H9 (cell line): ENCODE measurements at regions not wholly inside any gene's neighbourhood (a gene's known extent, or its start where the extent isn't known, plus 50 kb on each side); places are given as distances from the start of the nearest gene placed in this dataset.

Experiments used
- DNase-seq: peaks from one replicate; pipeline ENCODE4 v3.0.0-alpha.2; 2017
- H2AFZ ChIP-seq: one replicate; pipeline ENCODE4 v1.6.1; 2013; ENCODE audit warnings: mild to moderate bottlenecking, low read length, control low read depth, moderate library complexity
- H2AK5ac ChIP-seq: 2 replicates; pipeline ENCODE4 v1.6.1; 2013; ENCODE audit warnings: low read length, control low read depth, mixed read lengths; ENCODE audit not compliant: insufficient read length
- H2BK120ac ChIP-seq: one replicate; pipeline ENCODE4 v1.6.1; 2013; ENCODE audit warnings: low read depth, mild to moderate bottlenecking, low read length, control low read depth, inconsistent platforms; ENCODE audit not compliant: poor library complexity, severe bottlenecking
- H2BK12ac ChIP-seq: 2 replicates; pipeline ENCODE4 v1.6.1; 2013; ENCODE audit warnings: low read length, control low read depth, mixed read lengths, low read depth; ENCODE audit not compliant: insufficient read length
- H2BK15ac ChIP-seq: 2 replicates; pipeline ENCODE4 v1.6.1; 2013; ENCODE audit warnings: low read depth, low read length, control low read depth
- H2BK20ac ChIP-seq: one replicate; pipeline ENCODE4 v1.6.1; 2013; ENCODE audit warnings: low read depth, mild to moderate bottlenecking, low read length, control low read depth, inconsistent platforms; ENCODE audit not compliant: poor library complexity, severe bottlenecking
- H2BK5ac ChIP-seq: 2 replicates; pipeline ENCODE4 v1.6.1; 2013; ENCODE audit warnings: low read length, control low read depth, mixed read lengths; ENCODE audit not compliant: insufficient read length
- H3K14ac ChIP-seq: 2 replicates; pipeline ENCODE4 v1.6.1; 2013; ENCODE audit warnings: low read length, control low read depth; ENCODE audit not compliant: insufficient read depth
- H3K18ac ChIP-seq: 2 replicates; pipeline ENCODE4 v1.6.1; 2013; ENCODE audit warnings: low read depth, mild to moderate bottlenecking, mixed read lengths, low read length, control low read depth; ENCODE audit not compliant: insufficient read length
- H3K23ac ChIP-seq: 2 replicates; pipeline ENCODE4 v1.6.1; 2013; ENCODE audit warnings: low read length, control low read depth, mixed read lengths, low read depth; ENCODE audit not compliant: insufficient read length
- H3K23me2 ChIP-seq: 2 replicates; pipeline ENCODE4 v1.6.1; 2013; ENCODE audit warnings: low read depth, mild to moderate bottlenecking, mixed read lengths, low read length, control low read depth; ENCODE audit not compliant: insufficient read length, poor library complexity, severe bottlenecking
- H3K27ac ChIP-seq: 2 replicates; pipeline ENCODE4 v1.5.1; 2013; ENCODE audit warnings: low read length, control low read depth, mixed read lengths, low read depth; ENCODE audit not compliant: insufficient read length
- H3K27me3 ChIP-seq: 2 replicates; pipeline ENCODE4 v1.6.1; 2013; ENCODE audit warnings: low read length, control low read depth, inconsistent platforms; ENCODE audit not compliant: insufficient read depth
- H3K4ac ChIP-seq: 2 replicates; pipeline ENCODE4 v1.6.1; 2013; ENCODE audit warnings: low read depth, mild to moderate bottlenecking, control low read depth, inconsistent platforms, low read length, moderate library complexity
- H3K4me1 ChIP-seq: 2 replicates; pipeline ENCODE4 v1.6.1; 2013; ENCODE audit warnings: low read length, control low read depth, inconsistent platforms; ENCODE audit not compliant: insufficient read depth
- H3K4me2 ChIP-seq: 2 replicates; pipeline ENCODE4 v1.6.1; 2013; ENCODE audit warnings: low read length, control low read depth, mixed read lengths; ENCODE audit not compliant: insufficient read length, insufficient read depth
- H3K56ac ChIP-seq: 2 replicates; pipeline ENCODE4 v1.6.1; 2013; ENCODE audit warnings: low read depth, mild to moderate bottlenecking, mixed read lengths, low read length, control low read depth; ENCODE audit not compliant: insufficient read length
- H3K79me1 ChIP-seq: 2 replicates; pipeline ENCODE4 v1.6.1; 2013; ENCODE audit warnings: low read depth, mild to moderate bottlenecking, moderate library complexity, low read length, control low read depth, inconsistent platforms; ENCODE audit not compliant: insufficient read depth, poor library complexity, severe bottlenecking
- H3K79me2 ChIP-seq: 2 replicates; pipeline ENCODE4 v1.6.1; 2013; ENCODE audit warnings: low read length, control low read depth, inconsistent platforms; ENCODE audit not compliant: insufficient read depth
- H3K9ac ChIP-seq: 2 replicates; pipeline ENCODE4 v1.6.1; 2013; ENCODE audit warnings: low read length, control low read depth, mixed read lengths; ENCODE audit not compliant: insufficient read length; ENCODE audit errors: extremely low read depth
- H3K9me3 ChIP-seq: one replicate; pipeline ENCODE4 v1.6.1; 2013; ENCODE audit warnings: low read depth, low read length, inconsistent platforms; ENCODE audit not compliant: control insufficient read depth
- H3T11ph ChIP-seq: one replicate; pipeline ENCODE4 v1.6.1; 2013; ENCODE audit warnings: mild to moderate bottlenecking, low read length, control low read depth, inconsistent platforms
- H4K20me1 ChIP-seq: one replicate; pipeline ENCODE4 v1.6.1; 2013; ENCODE audit not compliant: control insufficient read depth, insufficient read length, insufficient read depth
- H4K5ac ChIP-seq: 2 replicates; pipeline ENCODE4 v1.6.1; 2013; ENCODE audit warnings: low read depth, mild to moderate bottlenecking, mixed read lengths, low read length, control low read depth; ENCODE audit not compliant: insufficient read length
- H4K8ac ChIP-seq: replicated peaks from 2 replicates; pipeline ENCODE4 v1.6.1; 2013; ENCODE audit warnings: low read length, control low read depth, mixed read lengths, low read depth; ENCODE audit not compliant: insufficient read length
- H4K91ac ChIP-seq: 2 replicates; pipeline ENCODE4 v1.6.1; 2013; ENCODE audit warnings: low read depth, mild to moderate bottlenecking, moderate library complexity, mixed read lengths, low read length, control low read depth; ENCODE audit not compliant: insufficient read length
- H3K27ac Mint-ChIP-seq, 3 experiments: 2 replicates in 2 of 3; 3 replicates in 1 of 3; pipeline ENCODE4 v1.8.0; 2020 to 2021; ENCODE audit warnings: mixed read lengths in 3 of 3, mild to moderate bottlenecking in 1 of 3, moderate library complexity in 1 of 3
- H3K27me3 Mint-ChIP-seq: 2 replicates; pipeline ENCODE4 v1.8.0; 2021; ENCODE audit warnings: low read depth, mild to moderate bottlenecking, moderate library complexity, mixed read lengths
- H3K36me3 Mint-ChIP-seq, 3 experiments: 2 replicates in 2 of 3; 3 replicates in 1 of 3; pipeline ENCODE4 v1.8.0; 2020 to 2021; ENCODE audit warnings: low read depth in 3 of 3, mixed read lengths in 3 of 3; ENCODE audit not compliant: insufficient read depth in 1 of 3
- H3K4me1 Mint-ChIP-seq, 2 experiments: 2 replicates each; pipeline ENCODE4 v1.8.0; 2020; ENCODE audit warnings: mixed read lengths in 2 of 2
- H3K4me3 Mint-ChIP-seq, 2 experiments: 2 replicates in 1 of 2; 3 replicates in 1 of 2; pipeline ENCODE4 v1.8.0; 2020 to 2021; ENCODE audit warnings: mild to moderate bottlenecking in 2 of 2, mixed read lengths in 2 of 2, moderate library complexity in 1 of 2
- H3K9me3 Mint-ChIP-seq, 2 experiments: 2 replicates in 1 of 2; 3 replicates in 1 of 2; pipeline ENCODE4 v1.8.0; 2020; ENCODE audit warnings: mild to moderate bottlenecking in 2 of 2, mixed read lengths in 2 of 2, moderate library complexity in 1 of 2
- CTCF ChIP-seq: fragments of 200-600 bp; sonication (generic); conservative IDR thresholded peaks from 3 replicates; pipeline ENCODE4 v1.8.0; 2021; ENCODE audit warnings: antibody characterized with exemption, mild to moderate bottlenecking
- WGBS: extraction: QIAGEN DNeasy Blood & Tissue Kit; methylation state at CpG from one replicate; pipeline ENCODE4 v1.1.7; 2013; ENCODE audit warnings: missing lambda C conversion rate, low lambda C conversion rate, mixed read lengths; ENCODE audit not compliant: insufficient read length; ENCODE audit errors: extremely low coverage; 5-methylcytosine and 5-hydroxymethylcytosine counted together

DNA sequence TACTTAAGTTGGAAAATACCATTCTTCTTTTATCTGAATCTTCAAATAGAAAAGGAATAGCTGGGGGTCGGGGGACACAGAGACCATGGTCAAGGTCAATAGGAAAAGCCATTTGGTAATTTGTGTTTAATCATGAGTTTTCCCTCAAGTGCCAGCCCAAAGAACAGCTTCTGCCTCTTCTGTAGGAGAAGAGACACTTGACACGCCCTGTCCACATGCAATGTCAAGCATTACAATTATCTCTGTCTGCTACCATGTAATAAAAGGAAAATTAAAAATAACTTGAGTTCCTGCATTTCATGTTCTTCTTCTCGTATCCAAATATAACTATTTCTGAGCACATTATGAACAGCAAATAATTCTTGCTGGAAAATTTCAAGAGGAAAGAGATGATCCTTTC is 241.7 kb downstream of the IPMK start:
- Histone ChIP-seq H4K8ac (no peak overlapping the region), H3K14ac (no peak overlapping the region), H3K4me1 (no peaks in the 10 kb centered on the region), H4K20me1 (no peaks in the 10 kb centered on the region), H2BK12ac (no peak overlapping the region), H3K79me1 (no peaks in the 10 kb centered on the region), H3K4ac (no peak overlapping the region), H3K23me2 (no peaks in the 10 kb centered on the region), H2BK15ac (no peak overlapping the region), H3K79me2 (no peaks in the 10 kb centered on the region), H3K4me2 (no peak overlapping the region), H3K56ac (no peak overlapping the region), H2BK5ac (no peak overlapping the region), H2AK5ac (no peak overlapping the region), H2BK20ac (no peak overlapping the region), H3K27ac (no peak overlapping the region), H3K18ac (no peak overlapping the region), H3K23ac (no peak overlapping the region), H4K5ac (no peak overlapping the region), H2BK120ac (no peak overlapping the region), H2AFZ (no peak overlapping the region), H4K91ac (no peak overlapping the region), H3K9me3 (peaks cover 19% of the 10 kb centered on the region), H3K9ac (no peak overlapping the region), H3T11ph (no peak overlapping the region), H3K27me3 (no peaks in the 10 kb centered on the region)
- Mint-ChIP-seq H3K4me3 (no peak overlapping the region), H3K9me3 (peaks cover 45 to 47% of the 10 kb centered on the region in 2 experiments), H3K4me1 (no peaks in the 10 kb centered on the region), H3K27ac (no peak overlapping the region), H3K36me3 (peaks cover 22 to 64% (median 27%) of the 10 kb centered on the region in 3 experiments), H3K27me3 (no peaks in the 10 kb centered on the region)
- no peak for TF ChIP-seq CTCF
- WGBS, result no CpG with 5 or more reads among the region's 3 CpGs
- no peak for DNase-seq
